Astrocyte (in vitro differentiated cells and primary cell): ENCODE measurements at regions not wholly inside any gene's neighbourhood (a gene's known extent, or its start where the extent isn't known, plus 50 kb on each side); places are given as distances from the start of the nearest gene placed in this dataset.

Experiments
- EZH2 ChIP-seq: IDR thresholded peaks from 2 replicates; pipeline ENCODE4 v1.6.1; 2012; ENCODE audit warnings: mild to moderate bottlenecking, low read length, inconsistent platforms; ENCODE audit not compliant: insufficient read depth
- TF ChIP-seq, protein P1 (sequence below): IDR thresholded peaks from 2 replicates; pipeline ENCODE4 v1.5.1; 2011; ENCODE audit warnings: low read depth, mild to moderate bottlenecking, inconsistent platforms, low read length, moderate library complexity; ENCODE audit not compliant: insufficient read depth

- TF ChIP-seq, protein P1, sequence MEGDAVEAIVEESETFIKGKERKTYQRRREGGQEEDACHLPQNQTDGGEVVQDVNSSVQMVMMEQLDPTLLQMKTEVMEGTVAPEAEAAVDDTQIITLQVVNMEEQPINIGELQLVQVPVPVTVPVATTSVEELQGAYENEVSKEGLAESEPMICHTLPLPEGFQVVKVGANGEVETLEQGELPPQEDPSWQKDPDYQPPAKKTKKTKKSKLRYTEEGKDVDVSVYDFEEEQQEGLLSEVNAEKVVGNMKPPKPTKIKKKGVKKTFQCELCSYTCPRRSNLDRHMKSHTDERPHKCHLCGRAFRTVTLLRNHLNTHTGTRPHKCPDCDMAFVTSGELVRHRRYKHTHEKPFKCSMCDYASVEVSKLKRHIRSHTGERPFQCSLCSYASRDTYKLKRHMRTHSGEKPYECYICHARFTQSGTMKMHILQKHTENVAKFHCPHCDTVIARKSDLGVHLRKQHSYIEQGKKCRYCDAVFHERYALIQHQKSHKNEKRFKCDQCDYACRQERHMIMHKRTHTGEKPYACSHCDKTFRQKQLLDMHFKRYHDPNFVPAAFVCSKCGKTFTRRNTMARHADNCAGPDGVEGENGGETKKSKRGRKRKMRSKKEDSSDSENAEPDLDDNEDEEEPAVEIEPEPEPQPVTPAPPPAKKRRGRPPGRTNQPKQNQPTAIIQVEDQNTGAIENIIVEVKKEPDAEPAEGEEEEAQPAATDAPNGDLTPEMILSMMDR = no peak
- no peak for TF ChIP-seq EZH2
These were observed 147.0 kb upstream of the CTSO start for GRCh38 chr4:156100651-156101050.
